IMR-90 (cell line): ENCODE measurements at regions not wholly inside any gene's neighbourhood (a gene's known extent, or its start where the extent isn't known, plus 50 kb on each side); places are given as distances from the start of the nearest gene placed in this dataset.

Experiments
- ATAC-seq: fragments of 200-7000 bp; cut with Tn5 transposase; 2 replicates; pipeline ENCODE4 v1.9.1; 2020; ENCODE audit warnings: low read depth, mild to moderate bottlenecking, moderate library complexity
- BruUV-seq: library from RNA; stranded (reverse); fragments of 400-500 nt; replicated peaks from 2 replicates; lab custom pipeline; 2021; lab: Mats Ljungman, UMichigan
- CTCF ChIA-PET: fragments of 300-600 bp; formaldehyde crosslinking; extraction: SDS; loops from one replicate; lab custom pipeline; 2021; ENCODE audit warnings: antibody characterized with exemption; lab: Yijun Ruan, JAX
- POLR2A ChIA-PET: fragments of 300-600 bp; sonication (Branson Sonifier 250); formaldehyde crosslinking; loops from one replicate; lab custom pipeline; 2022; ENCODE audit warnings: antibody characterized with exemption; ENCODE audit not compliant: unreplicated experiment; lab: Charles Lee
- DNase-seq: peaks from one replicate; pipeline ENCODE4 v3.0.0; 2013
- H2AFZ ChIP-seq: replicated peaks from 2 replicates; pipeline ENCODE3; 2013; ENCODE audit warnings: low read length, mild to moderate bottlenecking; ENCODE audit not compliant: poor library complexity
- H2AK5ac ChIP-seq: 2 replicates; pipeline ENCODE4 v1.6.1; 2013; ENCODE audit warnings: low read depth, low read length, inconsistent platforms
- H2AK9ac ChIP-seq: replicated peaks from 2 replicates; pipeline ENCODE3; 2013; ENCODE audit warnings: mild to moderate bottlenecking, low read depth, low read length, moderate library complexity; ENCODE audit not compliant: poor library complexity
- H2BK120ac ChIP-seq: 2 replicates; pipeline ENCODE4 v1.6.1; 2013; ENCODE audit warnings: low read depth, low read length, inconsistent platforms
- H2BK15ac ChIP-seq: 3 replicates; pipeline ENCODE4 v1.6.1; 2013; ENCODE audit warnings: low read depth, low read length, inconsistent platforms
- H2BK20ac ChIP-seq: 2 replicates; pipeline ENCODE4 v1.6.1; 2013; ENCODE audit warnings: low read depth, mild to moderate bottlenecking, inconsistent platforms, low read length, moderate library complexity
- H2BK5ac ChIP-seq: 2 replicates; pipeline ENCODE4 v1.6.1; 2013; ENCODE audit warnings: mild to moderate bottlenecking, low read depth, low read length, inconsistent platforms; ENCODE audit not compliant: poor library complexity, severe bottlenecking
- H3K14ac ChIP-seq: replicated peaks from 2 replicates; pipeline ENCODE4 v1.6.1; 2013; ENCODE audit warnings: low read depth, low read length, inconsistent platforms
- H3K18ac ChIP-seq: 2 replicates; pipeline ENCODE4 v1.6.1; 2013; ENCODE audit warnings: low read depth, low read length, control low read depth
- H3K23ac ChIP-seq: 2 replicates; pipeline ENCODE4 v1.6.1; 2013; ENCODE audit warnings: low read depth, low read length, inconsistent platforms
- H3K27ac ChIP-seq: 2 replicates; pipeline ENCODE4 v1.5.1; 2013; ENCODE audit warnings: mild to moderate bottlenecking, control low read depth, low read length; ENCODE audit not compliant: insufficient read depth
- H3K27me3 ChIP-seq: 2 replicates; pipeline ENCODE4 v1.6.1; 2013; ENCODE audit warnings: low read length; ENCODE audit not compliant: control insufficient read depth, insufficient read depth
- H3K36me3 ChIP-seq: 2 replicates; pipeline ENCODE4 v1.6.1; 2013; ENCODE audit warnings: low read length, mixed read lengths; ENCODE audit not compliant: control insufficient read depth, insufficient read depth
- H3K4ac ChIP-seq: 2 replicates; pipeline ENCODE4 v1.6.1; 2013; ENCODE audit warnings: low read depth, low read length, inconsistent platforms
- H3K4me1 ChIP-seq: 2 replicates; pipeline ENCODE4 v1.6.1; 2013; ENCODE audit warnings: low read length, mixed read lengths; ENCODE audit not compliant: control insufficient read depth, insufficient read depth
- H3K4me2 ChIP-seq: 2 replicates; pipeline ENCODE4 v1.6.1; 2013; ENCODE audit warnings: low read depth, mild to moderate bottlenecking, control low read depth, low read length, moderate library complexity
- H3K4me3 ChIP-seq: 2 replicates; pipeline ENCODE4 v1.5.1; 2013; ENCODE audit warnings: low read depth, mild to moderate bottlenecking, control low read depth, low read length, moderate library complexity; ENCODE audit not compliant: insufficient read depth
- H3K56ac ChIP-seq: 2 replicates; pipeline ENCODE4 v1.6.1; 2013; ENCODE audit warnings: low read length, inconsistent platforms; ENCODE audit not compliant: insufficient read depth; ENCODE audit errors: extremely low read depth
- H3K79me1 ChIP-seq, 2 experiments: 2 replicates each; pipeline ENCODE4 v1.6.1; 2013; ENCODE audit warnings: low read length in 2 of 2, inconsistent platforms in 1 of 2, low read depth in 1 of 2
- H3K9ac ChIP-seq: 2 replicates; pipeline ENCODE4 v1.6.1; 2013; ENCODE audit warnings: low read depth, low read length, control low read depth
- H3K9me1 ChIP-seq: 2 replicates; pipeline ENCODE4 v1.6.1; 2013; ENCODE audit warnings: low read length, inconsistent platforms; ENCODE audit not compliant: insufficient read depth
- H3K9me3 ChIP-seq: 2 replicates; pipeline ENCODE4 v1.6.1; 2013; ENCODE audit warnings: low read length; ENCODE audit not compliant: control insufficient read depth, insufficient read depth
- H4K20me1 ChIP-seq: 2 replicates; pipeline ENCODE4 v1.6.1; 2013; ENCODE audit warnings: low read length, inconsistent platforms; ENCODE audit not compliant: insufficient read depth
- H4K5ac ChIP-seq: 2 replicates; pipeline ENCODE4 v1.6.1; 2013; ENCODE audit warnings: mild to moderate bottlenecking, low read depth, low read length, control low read depth
- H4K8ac ChIP-seq, 2 experiments: 2 replicates each; pipeline ENCODE4 v1.6.1; 2013; ENCODE audit warnings: low read depth in 2 of 2, low read length in 2 of 2, control low read depth in 1 of 2, inconsistent platforms in 1 of 2
- H4K91ac ChIP-seq: 2 replicates; pipeline ENCODE4 v1.6.1; 2013; ENCODE audit warnings: low read depth, low read length, inconsistent platforms; ENCODE audit not compliant: insufficient read depth
- BHLHE40 ChIP-seq: fragments of 150-350 bp; IDR thresholded peaks from 2 replicates; pipeline ENCODE4 v1.6.1; 2016; ENCODE audit warnings: mild to moderate bottlenecking, low read depth, low read length
- CEBPB ChIP-seq: IDR thresholded peaks from 2 replicates; pipeline ENCODE4 v1.6.1; 2012; ENCODE audit warnings: low read depth, low read length, improper control_type of control experiment
- MAFK ChIP-seq: IDR thresholded peaks from 2 replicates; pipeline ENCODE4 v1.6.1; 2012; ENCODE audit warnings: low read depth, low read length, improper control_type of control experiment
- RFX5 ChIP-seq: IDR thresholded peaks from 2 replicates; pipeline ENCODE4 v1.8.0; 2012; ENCODE audit warnings: low read depth, mild to moderate bottlenecking, low read length, moderate library complexity
- SMC3 ChIP-seq: fragments of 150-350 bp; IDR thresholded peaks from 2 replicates; pipeline ENCODE4 v1.6.1; 2016; ENCODE audit warnings: low read depth, mild to moderate bottlenecking, antibody characterized with exemption, low read length, moderate library complexity
- WGBS, 2 experiments: methylation state at CpG; one replicate each; pipeline versions ENCODE4 v1.1.5 to v1.1.7; 2013; ENCODE audit warnings: missing lambda C conversion rate in 2 of 2; ENCODE audit not compliant: insufficient read length in 1 of 2; ENCODE audit errors: extremely low coverage in 2 of 2; 5-methylcytosine and 5-hydroxymethylcytosine counted together
- dilution Hi-C: fragments of 300-500 bp; cut with HindIII; formaldehyde crosslinking; loops from one replicate; pipeline ENCODE4 v1.14.3; 2018; ENCODE audit warnings: low sequenced_read_pairs; ENCODE audit not compliant: unreplicated experiment
- in situ Hi-C: fragments of 300-500 bp; cut with MboI; formaldehyde crosslinking; loops from 3 replicates; pipeline ENCODE4 v1.14.3; 2019; ENCODE audit warnings: low sequenced_read_pairs, inconsistent platforms, mixed read lengths
- intact Hi-C: fragments of 100-400 bp; cut with micrococcal nuclease; formaldehyde crosslinking; loops from 2 replicates; pipeline ENCODE4 v1.10.0; 2022

DNA sequence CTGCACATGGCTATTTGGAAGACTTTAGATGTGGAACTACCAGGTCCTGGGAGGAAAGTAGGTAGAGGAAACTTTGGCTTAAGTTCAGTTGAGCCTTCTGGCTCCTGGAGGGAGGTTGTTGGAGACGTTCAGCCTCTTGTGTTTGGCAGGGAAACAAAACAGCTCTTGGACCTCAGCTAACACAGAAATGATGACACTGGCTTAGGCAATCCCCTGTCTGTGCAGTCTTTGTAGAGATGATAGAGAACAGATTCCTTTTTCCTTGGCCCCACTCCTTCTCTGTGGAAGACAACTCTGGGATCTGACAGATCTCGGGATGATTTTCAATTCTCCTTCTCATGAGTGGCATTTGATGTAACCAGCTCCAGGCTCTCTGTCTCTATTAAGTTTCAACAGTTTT is 428.5 kb downstream of the TMEM135 start:
- Histone ChIP-seq H3K4me3 (no peak overlapping the region), H2BK5ac (no peak overlapping the region), H4K5ac (no peak overlapping the region), H3K23ac (no peak overlapping the region), H3K9ac (no peak overlapping the region), H3K9me3 (no peaks in the 10 kb centered on the region), H3K9me1 (no peaks in the 10 kb centered on the region), H3K4ac (no peak overlapping the region), H4K20me1 (no peaks in the 10 kb centered on the region), H3K27ac (no peak overlapping the region), H3K27me3 (no peaks in the 10 kb centered on the region), H2BK20ac (peak overlapping the region; percentile 37; the same call in 1 of the 2 replicates), H3K18ac (no peak overlapping the region), H4K91ac (no peak overlapping the region), H3K4me1 (no peaks in the 10 kb centered on the region), H3K36me3 (no peaks in the 10 kb centered on the region), H3K4me2 (no peak overlapping the region), H3K79me1 (no peaks in the 10 kb centered on the region), H2BK120ac (no peak overlapping the region), H2AFZ (no peak overlapping the region), H2AK5ac (no peak overlapping the region), H2AK9ac (no peak overlapping the region), H3K14ac (no peak overlapping the region), H2BK15ac (no peak overlapping the region), H4K8ac (no peak overlapping the region), H3K56ac (no peak overlapping the region)
- no peak for TF ChIP-seq MAFK
- peak; percentile 34; the same call in 1 of the 2 replicates for TF ChIP-seq CEBPB
- no peak for TF ChIP-seq SMC3
- no peak for TF ChIP-seq RFX5
- TF ChIP-seq BHLHE40, result no peak
- no TSS peak for BruUV-seq
- DNase-seq, result peak; percentile 55
- in situ Hi-C loops, result no loop called here
- dilution Hi-C loops, result no loop called here
- no CpG with 5 or more reads among the region's 2 CpGs for WGBS, 2 experiments
- intact Hi-C loops, result loop anchor here (10.0 kb wide), 3 partner anchors 359 to 1079 kb away; no protein-coding TSS in a partner anchor
- ChIA-PET POLR2A (no interaction called here), CTCF (no interaction called here)
- ATAC-seq, result 0 out of 2 replicates have a peak, but pooled peaks have one; percentile 37
